Mucosa of rectum (tissue), 2 donors: ENCODE measurements at regions not wholly inside any gene's neighbourhood (a gene's known extent, or its start where the extent isn't known, plus 50 kb on each side); places are given as distances from the start of the nearest gene placed in this dataset.

Experiments
- H3K27ac ChIP-seq, 2 donors: one replicate each; pipeline ENCODE4 v1.7.0; 2013; ENCODE audit warnings: inconsistent platforms in 2 of 2, low read depth in 2 of 2, low read length in 2 of 2
- H3K27me3 ChIP-seq, 2 donors: one replicate each; pipeline ENCODE4 v1.7.0; 2013; ENCODE audit warnings: low read length in 2 of 2; ENCODE audit not compliant: control insufficient read depth in 2 of 2, insufficient read depth in 2 of 2
- H3K36me3 ChIP-seq, 2 donors: one replicate each; pipeline ENCODE4 v1.7.0; 2013; ENCODE audit warnings: low read length in 2 of 2; ENCODE audit not compliant: control insufficient read depth in 2 of 2, insufficient read depth in 2 of 2
- H3K4me1 ChIP-seq, 2 donors: one replicate each; pipeline ENCODE4 v1.7.0; 2013; ENCODE audit warnings: low read length in 2 of 2, mild to moderate bottlenecking in 1 of 2; ENCODE audit not compliant: control insufficient read depth in 2 of 2, insufficient read depth in 2 of 2
- H3K4me3 ChIP-seq, 2 donors: one replicate each; pipeline ENCODE4 v1.7.0; 2013; ENCODE audit warnings: low read length in 2 of 2
- H3K9ac ChIP-seq, 2 donors: one replicate each; pipeline ENCODE4 v1.7.0; 2013; ENCODE audit warnings: low read length in 2 of 2, low read depth in 1 of 2, mild to moderate bottlenecking in 1 of 2
- H3K9me3 ChIP-seq, 2 donors: one replicate each; pipeline ENCODE4 v1.7.0; 2013; ENCODE audit warnings: low read length in 2 of 2; ENCODE audit not compliant: control insufficient read depth in 2 of 2
- donor health status: healthy.
- donor health status: Normal muscosa, but diverticular disease.

DNA sequence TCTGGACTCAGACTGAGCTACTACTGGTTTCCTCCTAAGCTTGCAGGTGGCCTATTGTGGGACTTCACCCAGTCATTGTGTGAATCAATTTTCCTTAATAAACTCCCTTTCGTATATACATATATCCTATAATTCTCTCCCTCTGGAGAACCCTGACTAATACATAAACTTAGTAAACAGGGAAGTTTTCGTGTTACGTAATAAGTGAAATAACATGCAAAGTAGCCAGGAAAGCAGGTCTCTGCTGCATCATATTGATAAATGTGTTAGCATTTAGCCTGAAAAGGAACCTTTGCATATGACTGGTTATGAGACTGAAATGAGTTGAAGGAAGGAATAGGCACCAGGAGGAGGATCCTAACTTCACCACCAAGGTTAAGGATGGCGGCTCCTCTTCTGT lies 527.2 kb upstream of the FAM98A start:
- no peaks in the 10 kb centered on the region for H3K4me1 ChIP-seq
- no peak overlapping the region for H3K27ac ChIP-seq
- H3K36me3 ChIP-seq: no peaks in the 10 kb centered on the region
- H3K9me3 ChIP-seq: no peaks in the 10 kb centered on the region
- no peaks in the 10 kb centered on the region for H3K27me3 ChIP-seq
- no peak overlapping the region for H3K4me3 ChIP-seq
- H3K9ac ChIP-seq: no peak overlapping the region

DNA sequence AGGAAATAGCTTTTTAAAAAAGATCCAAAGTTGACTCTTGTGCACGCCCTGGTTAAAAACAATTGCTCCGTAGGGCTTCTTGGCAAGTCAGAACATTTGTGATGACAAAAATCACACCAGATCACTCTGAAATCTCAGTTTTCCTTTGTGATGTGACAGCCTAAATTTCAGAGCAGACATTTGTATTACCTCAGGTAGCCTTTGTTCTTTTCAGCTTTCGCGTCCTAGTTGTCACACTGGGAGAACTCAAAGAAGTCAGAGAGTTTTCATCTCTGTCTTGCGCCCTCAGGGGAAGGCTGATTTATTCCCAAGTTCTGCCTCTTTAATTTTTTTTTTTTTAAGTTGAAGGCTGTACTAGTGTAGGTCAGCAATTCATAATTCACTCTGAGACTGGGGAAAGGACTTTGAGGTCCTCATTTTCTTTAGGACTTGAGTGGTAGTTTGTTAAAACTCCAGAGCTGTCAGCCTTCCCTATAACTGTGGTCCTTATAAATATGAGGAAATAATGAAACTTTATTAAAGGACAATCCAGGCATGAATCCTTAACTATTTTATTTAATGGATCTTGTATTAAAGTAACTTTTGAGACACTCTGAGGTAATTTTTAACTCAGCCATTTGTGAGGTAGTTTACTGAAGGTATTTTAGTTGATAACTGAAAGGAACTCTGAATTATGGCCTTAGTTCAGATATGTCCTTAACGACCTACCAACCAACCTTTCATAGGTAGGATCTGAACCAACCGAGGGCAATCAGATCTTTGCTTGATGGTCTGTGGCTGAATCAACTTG lies 525.1 kb upstream of the FAM98A start:
- H3K27me3 ChIP-seq: no peaks in the 10 kb centered on the region
- H3K9ac ChIP-seq: no peak overlapping the region
- no peaks in the 10 kb centered on the region for H3K4me1 ChIP-seq
- H3K36me3 ChIP-seq: no peaks in the 10 kb centered on the region
- no peaks in the 10 kb centered on the region for H3K9me3 ChIP-seq
- H3K27ac ChIP-seq: no peak overlapping the region
- no peak overlapping the region for H3K4me3 ChIP-seq

DNA sequence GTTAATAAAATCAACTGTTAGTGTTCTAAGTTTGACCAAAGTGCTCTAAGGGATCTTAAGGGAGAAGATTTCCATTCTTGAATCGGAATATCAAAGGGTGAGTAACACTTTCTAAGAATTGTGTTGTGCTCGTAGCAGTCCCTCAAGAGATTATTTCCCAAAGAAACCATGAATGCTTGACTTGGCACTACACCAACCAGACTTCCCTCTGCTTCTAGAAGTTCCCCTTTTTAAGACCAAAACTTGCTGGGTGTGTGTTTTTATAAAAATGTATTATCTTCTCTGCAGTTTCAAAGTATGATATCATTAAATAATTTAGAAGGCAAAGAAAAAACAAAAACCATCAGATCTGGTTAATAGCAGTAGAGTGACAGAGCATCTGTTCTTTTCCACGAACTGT lies 522.0 kb upstream of the FAM98A start:
- no peak overlapping the region for H3K27ac ChIP-seq
- no peaks in the 10 kb centered on the region for H3K9me3 ChIP-seq
- no peak overlapping the region for H3K4me3 ChIP-seq
- H3K9ac ChIP-seq: no peak overlapping the region
- H3K36me3 ChIP-seq: no peaks in the 10 kb centered on the region
- H3K4me1 ChIP-seq: no peaks in the 10 kb centered on the region
- H3K27me3 ChIP-seq: no peaks in the 10 kb centered on the region

DNA sequence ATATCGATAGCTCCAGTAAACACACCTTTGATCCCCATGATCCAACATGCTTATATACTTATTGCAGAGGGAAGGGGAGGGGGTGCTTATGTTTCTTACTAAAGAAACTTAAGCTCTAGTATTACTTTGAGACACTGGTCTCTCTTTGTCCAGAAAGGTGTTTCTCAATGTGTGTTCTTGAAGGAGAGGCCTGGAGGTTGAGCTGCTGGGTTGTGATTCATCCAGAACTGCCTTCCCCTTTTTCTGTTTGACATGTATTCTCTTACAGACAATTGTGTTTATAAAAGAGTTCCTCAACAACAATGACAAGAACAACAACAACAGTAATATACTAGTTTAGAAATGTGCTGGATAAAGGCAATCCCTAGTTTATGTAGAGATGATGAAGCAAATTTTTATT lies 516.0 kb upstream of the FAM98A start:
- no peaks in the 10 kb centered on the region for H3K9me3 ChIP-seq
- no peaks in the 10 kb centered on the region for H3K36me3 ChIP-seq
- H3K4me1 ChIP-seq: peaks cover 0 to 2% of the 10 kb centered on the region in 2 donors
- no peak overlapping the region for H3K27ac ChIP-seq
- no peak overlapping the region for H3K9ac ChIP-seq
- H3K27me3 ChIP-seq: no peaks in the 10 kb centered on the region
- no peak overlapping the region for H3K4me3 ChIP-seq

DNA sequence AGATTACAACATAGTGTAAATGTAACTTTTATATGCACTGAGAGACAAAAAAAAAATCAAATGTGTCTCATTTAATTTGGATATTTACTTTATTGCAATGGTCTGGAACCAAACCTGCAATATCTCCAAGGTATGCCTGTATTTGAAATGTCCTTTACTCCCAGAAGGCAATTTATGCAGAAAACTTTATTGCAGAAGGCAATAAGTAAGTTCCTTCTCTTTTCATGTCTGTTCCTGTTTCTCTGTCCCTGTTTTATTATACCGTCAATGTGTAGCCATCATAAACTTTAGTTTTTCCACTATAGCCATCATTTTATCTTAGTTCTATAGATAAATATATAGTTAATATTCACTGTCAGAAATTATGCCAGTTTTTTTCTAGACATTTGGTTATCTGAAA lies 513.1 kb upstream of the FAM98A start:
- Histone ChIP-seq H3K36me3 (no peaks in the 10 kb centered on the region), H3K4me3 (no peak overlapping the region), H3K9me3 (no peaks in the 10 kb centered on the region), H3K4me1 (peaks cover 0 to 2% of the 10 kb centered on the region in 2 donors), H3K9ac (no peak overlapping the region), H3K27me3 (no peaks in the 10 kb centered on the region), H3K27ac (no peak overlapping the region)

DNA sequence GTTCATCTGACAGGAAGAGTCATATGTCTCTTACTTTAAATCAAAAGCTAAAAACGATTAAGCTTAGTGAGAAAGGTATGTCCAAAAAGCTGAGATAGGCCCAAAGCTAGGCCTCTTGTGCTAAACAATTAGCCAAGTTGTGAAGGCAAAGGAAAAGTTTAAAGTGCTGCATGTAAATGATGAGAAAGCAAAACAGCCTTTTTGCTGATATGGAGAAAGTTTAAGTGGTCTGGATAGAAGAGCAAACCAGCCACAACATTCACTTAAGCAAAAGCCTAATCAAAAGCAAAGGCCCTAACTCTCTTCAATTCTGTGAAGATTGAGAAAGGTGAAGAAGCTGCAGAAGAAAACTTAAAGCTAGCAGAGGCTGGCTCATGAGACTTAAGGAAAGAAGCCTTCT lies 511.3 kb upstream of the FAM98A start:
- Histone ChIP-seq H3K4me3 (no peak overlapping the region), H3K27ac (no peak overlapping the region), H3K9ac (no peak overlapping the region), H3K9me3 (no peaks in the 10 kb centered on the region), H3K27me3 (no peaks in the 10 kb centered on the region), H3K36me3 (no peaks in the 10 kb centered on the region), H3K4me1 (peaks cover 0 to 2% of the 10 kb centered on the region in 2 donors)

DNA sequence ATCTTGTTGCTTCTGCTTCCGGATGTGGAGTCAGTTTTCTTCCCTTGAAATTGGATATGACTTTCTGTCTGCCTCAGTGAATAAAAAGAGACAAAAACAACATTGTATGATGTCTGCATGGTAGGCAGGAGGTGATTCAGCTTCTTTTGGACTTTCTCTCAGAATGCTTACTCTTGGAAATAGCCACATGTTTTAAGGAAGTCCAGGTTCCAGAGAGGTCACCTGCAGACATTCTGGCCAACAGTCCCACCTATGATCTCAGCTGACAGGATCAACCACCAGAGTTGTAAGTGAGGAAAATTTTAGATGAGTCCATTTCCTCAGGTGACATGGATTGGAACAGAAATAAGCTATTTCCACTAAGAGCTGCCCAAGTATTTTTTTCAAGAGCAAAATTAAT lies 508.7 kb upstream of the FAM98A start:
- Histone ChIP-seq H3K27ac (no peak overlapping the region), H3K9me3 (no peaks in the 10 kb centered on the region), H3K36me3 (no peaks in the 10 kb centered on the region), H3K27me3 (no peaks in the 10 kb centered on the region), H3K9ac (no peak overlapping the region), H3K4me3 (no peak overlapping the region), H3K4me1 (no peaks in the 10 kb centered on the region)

DNA sequence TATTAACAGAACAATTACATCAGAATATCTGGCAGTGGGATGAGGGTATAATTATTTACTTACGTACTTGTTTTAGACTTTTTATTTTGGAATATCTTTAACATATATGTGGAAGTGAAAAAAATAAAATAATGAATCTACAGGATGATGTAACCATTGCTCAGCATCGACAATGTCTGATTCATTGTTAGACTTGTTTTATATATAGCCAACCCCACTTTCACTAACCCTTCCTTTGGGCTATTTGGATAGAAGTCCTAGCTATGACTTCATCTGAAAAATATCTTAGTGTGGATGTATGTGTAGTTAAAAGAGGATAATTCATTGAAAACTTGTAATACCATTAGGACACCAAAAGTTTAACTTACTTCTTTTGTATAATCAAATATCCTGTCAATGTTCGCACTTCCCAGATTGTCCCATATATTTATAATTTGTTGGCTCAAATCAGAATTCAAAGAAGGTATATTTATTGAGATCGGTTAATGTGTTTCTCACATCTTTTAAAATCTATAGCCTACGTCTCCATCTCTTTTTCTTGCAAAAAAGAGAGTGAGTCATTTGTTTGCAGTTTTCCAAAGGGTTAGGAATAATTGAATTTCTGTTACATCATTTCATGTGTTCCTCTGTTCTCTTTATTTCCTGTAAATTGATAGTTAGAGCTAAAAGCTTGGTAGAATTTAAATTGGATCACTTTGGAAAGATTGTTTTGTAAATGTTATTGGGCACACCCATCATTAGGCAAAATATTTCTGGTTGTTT lies 506.1 kb upstream of the FAM98A start:
- no peaks in the 10 kb centered on the region for H3K4me1 ChIP-seq
- H3K36me3 ChIP-seq: no peaks in the 10 kb centered on the region

DNA sequence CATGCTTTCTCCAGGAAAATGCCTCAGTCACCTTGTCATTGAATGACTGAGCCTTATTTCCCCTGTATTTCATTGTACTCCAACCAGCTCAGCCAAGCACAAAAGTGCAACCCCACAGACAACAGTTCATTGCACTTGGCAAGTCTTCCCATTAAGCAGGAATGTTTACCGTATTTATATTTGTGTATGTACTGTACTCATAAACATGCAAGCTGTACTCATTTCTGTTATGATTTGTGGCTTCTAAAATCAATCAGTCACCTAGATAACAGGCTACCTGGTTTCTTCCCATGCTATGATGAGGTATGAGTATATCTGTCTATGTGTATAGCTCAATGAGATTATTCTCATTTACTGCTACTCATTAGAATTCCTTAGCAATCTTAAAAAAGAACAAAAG lies 505.5 kb upstream of the FAM98A start:
- Histone ChIP-seq H3K36me3 (no peaks in the 10 kb centered on the region), H3K4me1 (no peaks in the 10 kb centered on the region), H3K9me3 (no peaks in the 10 kb centered on the region), H3K27ac (no peak overlapping the region), H3K9ac (no peak overlapping the region), H3K27me3 (no peaks in the 10 kb centered on the region), H3K4me3 (no peak overlapping the region)

More for the DNA sequence above, 506.1 kb upstream of the FAM98A start:
- no peaks in the 10 kb centered on the region for H3K9me3 ChIP-seq
- no peak overlapping the region for H3K9ac ChIP-seq
- H3K27ac ChIP-seq: no peak overlapping the region
- no peak overlapping the region for H3K4me3 ChIP-seq
- H3K27me3 ChIP-seq: no peaks in the 10 kb centered on the region

DNA sequence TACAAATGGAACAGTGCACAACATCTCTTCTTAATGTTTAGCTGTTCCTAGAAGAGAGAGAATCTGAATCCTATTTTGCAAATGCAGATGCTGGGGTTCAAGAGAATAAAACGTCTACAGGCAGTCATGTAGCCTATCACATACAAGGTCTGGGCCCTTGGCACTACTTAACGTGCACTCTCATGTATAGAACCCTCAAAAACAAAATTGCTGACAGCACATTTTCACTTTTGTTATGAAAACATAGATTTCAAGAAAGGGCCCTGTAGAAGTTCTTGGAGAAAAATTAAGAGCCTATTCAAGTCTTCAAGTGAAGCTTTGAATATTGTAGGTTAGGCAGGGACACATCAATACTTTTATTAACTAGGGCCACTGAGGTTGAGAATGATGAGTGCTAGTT lies 504.3 kb upstream of the FAM98A start:
- Histone ChIP-seq H3K27me3 (no peaks in the 10 kb centered on the region), H3K9me3 (no peaks in the 10 kb centered on the region), H3K27ac (no peak overlapping the region), H3K4me1 (no peaks in the 10 kb centered on the region), H3K9ac (no peak overlapping the region), H3K36me3 (no peaks in the 10 kb centered on the region), H3K4me3 (no peak overlapping the region)
